ENCODE measurements at regions not wholly inside any gene's neighbourhood (a gene's known extent, or its start where the extent isn't known, plus 50 kb on each side); places are given as distances from the start of the nearest gene placed in this dataset.
"Not testable (repeated sequence)": the region's sequence is repeated elsewhere in the genome, so short reads cannot be mapped to it uniquely, and the experiment has no call there.

DNA sequence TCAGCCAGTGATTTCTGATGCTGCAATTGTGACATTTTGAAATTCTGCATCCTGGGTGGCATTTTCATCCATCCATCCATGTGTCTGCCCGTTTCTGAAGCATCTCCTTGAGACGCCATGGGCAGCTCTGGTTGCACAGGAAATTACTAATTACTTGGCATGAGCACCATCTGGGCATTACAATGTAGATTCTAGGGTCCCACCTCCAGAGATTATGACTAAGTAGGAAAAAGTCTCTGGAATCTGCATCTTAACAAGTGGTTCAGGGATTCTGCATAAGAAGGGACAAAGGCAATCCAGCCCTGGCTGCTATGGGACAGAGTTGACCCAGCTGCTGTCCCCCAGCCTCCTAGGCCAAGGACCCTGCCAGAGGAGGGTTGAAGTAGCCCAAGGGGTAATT lies 65.3 kb downstream of the CUZD1 start:
- Mint-ChIP-seq H3K27ac (no peak overlapping the region), H3K9me3 (no peaks in the 10 kb centered on the region), H3K4me1 (ENCODE audit: unreplicated experiment) (no peaks in the 10 kb centered on the region), H3K4me3 (no peak overlapping the region), H3K36me3 (no peaks in the 10 kb centered on the region), H3K27me3 (peaks cover 52% of the 10 kb centered on the region)
- no peak for DNase-seq (ENCODE audit: extremely low spot score, unreplicated experiment)
- TF ChIP-seq CTCF (conservative IDR thresholded peaks at IDR 0.05), result no peak

- Mint-ChIP-seq H3K27ac (no peak overlapping the region), H3K4me1 (ENCODE audit: unreplicated experiment) (no peaks in the 10 kb centered on the region), H3K4me3 (no peak overlapping the region), H3K27me3 (peaks cover 52% of the 10 kb centered on the region), H3K9me3 (no peaks in the 10 kb centered on the region), H3K36me3 (no peaks in the 10 kb centered on the region)
- DNase-seq (ENCODE audit: extremely low spot score, unreplicated experiment), result no peak
- no peak for TF ChIP-seq CTCF (conservative IDR thresholded peaks at IDR 0.05)
These were observed 65.7 kb downstream of the CUZD1 start for GRCh38 chr10:122779924-122780323.

GRCh38 chr10:122777515-122778059 lies 68.1 kb downstream of the CUZD1 start:
- H3K9me3 Mint-ChIP-seq, result no peaks in the 10 kb centered on the region
- H3K27ac Mint-ChIP-seq, result no peak overlapping the region
- no peaks in the 10 kb centered on the region for H3K4me1 Mint-ChIP-seq (ENCODE audit: unreplicated experiment)
- H3K27me3 Mint-ChIP-seq, result peaks cover 54% of the 10 kb centered on the region
- TF ChIP-seq CTCF (conservative IDR thresholded peaks at IDR 0.05), result no peak
- DNase-seq (ENCODE audit: extremely low spot score, unreplicated experiment), result no peak
- H3K36me3 Mint-ChIP-seq, result no peaks in the 10 kb centered on the region
- H3K4me3 Mint-ChIP-seq, result no peak overlapping the region

- H3K27me3 Mint-ChIP-seq, result peaks cover 53% of the 10 kb centered on the region
- DNase-seq (ENCODE audit: extremely low spot score, unreplicated experiment), result no peak
- no peaks in the 10 kb centered on the region for H3K4me1 Mint-ChIP-seq (ENCODE audit: unreplicated experiment)
- no peaks in the 10 kb centered on the region for H3K9me3 Mint-ChIP-seq
- H3K36me3 Mint-ChIP-seq, result no peaks in the 10 kb centered on the region
- TF ChIP-seq CTCF (conservative IDR thresholded peaks at IDR 0.05), result no peak
- H3K4me3 Mint-ChIP-seq, result no peak overlapping the region
- no peak overlapping the region for H3K27ac Mint-ChIP-seq
These were observed 71.4 kb downstream of the CUZD1 start for GRCh38 chr10:122774231-122774630.

DNA sequence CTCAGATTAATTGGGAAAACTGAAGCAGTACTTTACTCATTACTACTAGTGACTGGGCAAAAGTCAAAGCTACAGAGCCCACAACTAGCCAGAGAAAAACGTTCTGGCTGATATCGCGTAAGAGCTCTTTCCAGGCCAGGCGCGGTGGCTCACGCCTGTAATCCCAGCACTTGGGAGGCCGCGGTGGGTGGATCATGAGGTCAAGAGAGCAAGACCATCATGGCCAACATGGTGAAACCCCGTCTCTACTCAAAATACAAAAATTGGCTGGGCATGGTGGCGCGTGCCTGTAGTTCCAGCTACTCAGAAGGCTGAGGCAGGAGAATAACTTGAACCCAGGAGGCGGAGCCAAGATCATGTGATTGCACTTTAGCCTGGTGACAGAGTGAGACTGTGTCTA lies 71.8 kb upstream of the C10orf120 start:
- peaks cover 55% of the 10 kb centered on the region for H3K27me3 Mint-ChIP-seq

DNA sequence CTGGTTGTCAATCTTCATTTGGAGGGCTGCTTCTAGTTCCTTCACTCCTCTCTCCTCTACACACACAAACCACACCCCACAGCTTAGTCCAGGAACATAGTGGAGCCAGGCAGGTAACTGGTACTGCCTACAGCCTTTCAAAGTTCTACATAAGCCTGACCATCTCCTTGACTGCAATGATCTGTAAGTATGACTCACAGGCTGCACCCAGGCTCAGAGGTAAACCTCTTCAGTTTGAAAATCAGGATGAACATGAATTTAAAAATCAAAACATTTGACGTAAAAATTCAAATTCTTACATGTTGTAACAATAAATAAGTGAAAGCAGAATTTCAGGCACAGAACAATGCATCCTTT lies 68.7 kb upstream of the C10orf120 start:
- no peak for TF ChIP-seq CTCF (conservative IDR thresholded peaks at IDR 0.05)
- H3K9me3 Mint-ChIP-seq, result no peaks in the 10 kb centered on the region
- H3K4me3 Mint-ChIP-seq, result no peak overlapping the region
- no peaks in the 10 kb centered on the region for H3K4me1 Mint-ChIP-seq (ENCODE audit: unreplicated experiment)
- H3K36me3 Mint-ChIP-seq, result no peaks in the 10 kb centered on the region
- no peak overlapping the region for H3K27ac Mint-ChIP-seq
- DNase-seq (ENCODE audit: extremely low spot score, unreplicated experiment), result no peak
- peaks cover 52% of the 10 kb centered on the region for H3K27me3 Mint-ChIP-seq

More for the DNA sequence above, 71.8 kb upstream of the C10orf120 start:
- H3K4me1 Mint-ChIP-seq (ENCODE audit: unreplicated experiment); H3K4me3 Mint-ChIP-seq; H3K9me3 Mint-ChIP-seq; H3K27ac Mint-ChIP-seq; H3K36me3 Mint-ChIP-seq; DNase-seq (ENCODE audit: extremely low spot score, unreplicated experiment): not testable (repeated sequence)
